ENCODE measurements at regions not wholly inside any gene's neighbourhood (a gene's known extent, or its start where the extent isn't known, plus 50 kb on each side); places are given as distances from the start of the nearest gene placed in this dataset.

DNA sequence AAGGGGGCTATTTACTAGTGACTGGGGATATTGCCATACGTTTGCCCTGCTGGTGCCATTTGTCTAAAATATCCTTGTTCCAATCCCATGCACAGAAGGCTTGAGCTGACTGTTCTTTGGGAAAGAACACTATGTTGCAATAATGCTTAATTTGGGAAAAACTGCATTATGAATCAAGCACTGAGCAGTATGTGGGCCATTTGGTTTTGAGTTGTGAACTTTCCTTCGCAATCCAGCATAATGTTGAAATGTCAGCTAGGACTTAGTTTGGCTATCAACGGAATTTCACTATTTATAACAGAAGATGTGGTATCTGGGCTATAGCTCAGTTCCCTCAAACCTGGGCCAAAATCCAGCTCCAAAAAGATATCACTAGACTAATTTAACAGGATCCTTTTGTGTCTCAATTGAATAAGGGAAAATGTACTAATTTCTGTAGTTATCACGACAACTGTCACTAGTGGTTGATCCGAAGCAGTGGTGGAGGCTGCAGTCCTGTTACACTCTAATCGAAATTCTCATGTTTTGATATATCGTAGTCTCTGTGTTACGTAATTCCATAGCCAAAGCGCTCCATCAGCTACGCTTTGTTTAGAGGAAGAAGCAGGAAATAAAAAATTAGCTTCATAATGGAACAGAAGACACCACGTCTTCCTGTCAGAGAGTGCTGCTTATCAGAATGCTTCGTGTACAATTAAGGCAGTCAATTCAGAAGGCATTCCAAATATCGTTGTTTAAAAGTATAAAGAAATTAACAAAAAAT, 686.8 kb upstream of the SALL3 start:
- no peak for DNase-seq (ENCODE audit: extremely low spot score)
- TF ChIP-seq, protein P1, sequence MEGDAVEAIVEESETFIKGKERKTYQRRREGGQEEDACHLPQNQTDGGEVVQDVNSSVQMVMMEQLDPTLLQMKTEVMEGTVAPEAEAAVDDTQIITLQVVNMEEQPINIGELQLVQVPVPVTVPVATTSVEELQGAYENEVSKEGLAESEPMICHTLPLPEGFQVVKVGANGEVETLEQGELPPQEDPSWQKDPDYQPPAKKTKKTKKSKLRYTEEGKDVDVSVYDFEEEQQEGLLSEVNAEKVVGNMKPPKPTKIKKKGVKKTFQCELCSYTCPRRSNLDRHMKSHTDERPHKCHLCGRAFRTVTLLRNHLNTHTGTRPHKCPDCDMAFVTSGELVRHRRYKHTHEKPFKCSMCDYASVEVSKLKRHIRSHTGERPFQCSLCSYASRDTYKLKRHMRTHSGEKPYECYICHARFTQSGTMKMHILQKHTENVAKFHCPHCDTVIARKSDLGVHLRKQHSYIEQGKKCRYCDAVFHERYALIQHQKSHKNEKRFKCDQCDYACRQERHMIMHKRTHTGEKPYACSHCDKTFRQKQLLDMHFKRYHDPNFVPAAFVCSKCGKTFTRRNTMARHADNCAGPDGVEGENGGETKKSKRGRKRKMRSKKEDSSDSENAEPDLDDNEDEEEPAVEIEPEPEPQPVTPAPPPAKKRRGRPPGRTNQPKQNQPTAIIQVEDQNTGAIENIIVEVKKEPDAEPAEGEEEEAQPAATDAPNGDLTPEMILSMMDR (IDR thresholded peaks at IDR 0.05; ENCODE audit: control extremely low read depth, extremely low read depth, low read depth, missing control alignments), result no peak
- ChIA-PET POLR2A (no interaction called here), CTCF (interaction anchor here (1.2 kb wide), 1 partner anchor 35 kb away, joined by 3 read pairs; no protein-coding TSS in a partner anchor)

- ChIA-PET CTCF (no interaction called here), POLR2A (no interaction called here)
- TF ChIP-seq, protein P1 (IDR thresholded peaks at IDR 0.05; ENCODE audit: control extremely low read depth, extremely low read depth, low read depth, missing control alignments), result no peak
- DNase-seq (ENCODE audit: extremely low spot score), result no peak
Observed at GRCh38 chr18:78293540-78293939, 686.1 kb upstream of the SALL3 start.

GRCh38 chr18:78293940-78294541, 685.6 kb upstream of the SALL3 start:
- TF ChIP-seq, protein P1 (IDR thresholded peaks at IDR 0.05; ENCODE audit: control extremely low read depth, extremely low read depth, low read depth, missing control alignments), result no peak
- ChIA-PET POLR2A (no interaction called here), CTCF (no interaction called here)
- no peak for DNase-seq (ENCODE audit: extremely low spot score)

DNA sequence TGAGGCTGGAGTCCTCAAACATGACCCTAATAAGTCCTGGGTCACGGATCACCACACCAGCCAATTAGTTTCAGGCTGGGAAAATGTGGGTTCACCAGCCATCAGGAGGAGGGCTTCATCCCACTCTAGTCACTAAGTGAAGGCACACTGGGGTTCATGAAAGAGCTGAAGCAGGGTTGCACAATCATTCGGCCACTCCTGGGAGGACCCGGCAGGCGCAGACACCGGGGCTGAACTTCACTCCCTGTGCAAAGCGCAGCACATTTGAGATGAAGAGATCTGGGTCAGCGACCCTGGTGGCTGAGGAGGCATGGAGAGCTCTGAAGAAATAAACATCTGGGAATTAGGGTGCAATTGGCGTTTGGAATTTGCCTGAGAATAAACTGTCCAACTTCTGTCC, 684.4 kb upstream of the SALL3 start:
- TF ChIP-seq, protein P1 (IDR thresholded peaks at IDR 0.05; ENCODE audit: control extremely low read depth, extremely low read depth, low read depth, missing control alignments), result no peak
- CTCF ChIA-PET, result no interaction called here
- no peak for DNase-seq (ENCODE audit: extremely low spot score)
- POLR2A ChIA-PET, result no interaction called here

GRCh38 chr18:78296166-78296565, 683.5 kb upstream of the SALL3 start:
- ChIA-PET POLR2A (no interaction called here), CTCF (no interaction called here)
- no peak for DNase-seq (ENCODE audit: extremely low spot score)
- TF ChIP-seq, protein P1 (IDR thresholded peaks at IDR 0.05; ENCODE audit: control extremely low read depth, extremely low read depth, low read depth, missing control alignments), result no peak

DNA sequence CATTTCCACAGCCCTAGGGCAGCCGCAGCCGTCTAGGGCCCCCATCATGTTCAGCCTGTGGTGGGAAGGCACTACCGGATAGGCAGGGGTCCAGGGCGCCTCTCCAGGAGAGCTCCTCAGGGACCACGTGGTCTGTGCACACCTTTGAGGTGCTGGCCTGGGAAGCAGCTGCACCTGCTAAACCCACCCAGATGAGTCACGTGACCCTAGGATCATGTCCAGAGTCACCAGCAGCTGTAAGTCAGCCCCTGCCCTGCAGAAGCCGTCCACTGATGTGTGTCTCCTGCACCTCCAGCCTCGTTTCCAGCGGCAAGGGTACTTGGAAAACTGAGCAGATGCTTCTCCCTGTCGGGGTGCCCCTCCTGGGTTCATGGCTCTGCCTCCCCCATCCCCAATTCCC, 682.6 kb upstream of the SALL3 start:
- TF ChIP-seq, protein P1 (IDR thresholded peaks at IDR 0.05; ENCODE audit: control extremely low read depth, extremely low read depth, low read depth, missing control alignments), result no peak
- no peak for DNase-seq (ENCODE audit: extremely low spot score)
- ChIA-PET POLR2A (no interaction called here), CTCF (no interaction called here)

All from GM10248 (cell line).